B cell (primary cell): ENCODE measurements at regions not wholly inside any gene's neighbourhood (a gene's known extent, or its start where the extent isn't known, plus 50 kb on each side); places are given as distances from the start of the nearest gene placed in this dataset.
"Not testable (repeated sequence)": the region's sequence is repeated elsewhere in the genome, so short reads cannot be mapped to it uniquely, and the experiment has no call there.

Experiments
- ATAC-seq: fragments of 200-7000 bp; cut with Tn5 transposase; one replicate; pipeline ENCODE4 v1.10.0; 2021; ENCODE audit warnings: low read depth, mild to moderate bottlenecking, moderate number of reproducible peaks, moderate library complexity
- CTCF ChIA-PET: fragments of 350-600 bp; sonication (Branson Sonifier 250); formaldehyde crosslinking; loops from one replicate; lab custom pipeline; 2021; ENCODE audit warnings: antibody characterized with exemption, inconsistent platforms; lab: Charles Lee
- POLR2A ChIA-PET: fragments of 350-600 bp; sonication (Branson Sonifier 250); formaldehyde crosslinking; loops from one replicate; lab custom pipeline; 2021; ENCODE audit warnings: antibody characterized with exemption; lab: Charles Lee
- DNase-seq: peaks from one replicate; pipeline ENCODE4 v3.0.0; 2013
- H2AFZ ChIP-seq: 2 replicates; pipeline ENCODE4 v1.6.1; 2012; ENCODE audit warnings: mild to moderate bottlenecking, low read depth, low read length; ENCODE audit not compliant: insufficient read depth, poor library complexity, severe bottlenecking
- H3K27ac ChIP-seq, 2 donors: 1 replicate in 1 of 2; 2 replicates in 1 of 2; pipeline ENCODE4 v1.5.1; 2012 to 2013; ENCODE audit warnings: low read length in 2 of 2, mild to moderate bottlenecking in 2 of 2, moderate library complexity in 1 of 2
- H3K27me3 ChIP-seq, 4 experiments: fragments of 200-600 bp in 1 of 4; sonication (generic) in 1 of 4; replicated peaks in 1 of 4; 1 replicate in 2 of 4; 2 replicates in 2 of 4; pipeline versions ENCODE4 v1.6.1 to v1.7.0; 2013 to 2016; ENCODE audit warnings: low read length in 3 of 4, mild to moderate bottlenecking in 2 of 4, mixed read lengths in 1 of 4, moderate library complexity in 1 of 4; ENCODE audit not compliant: insufficient read depth in 4 of 4, control insufficient read depth in 3 of 4; ENCODE audit errors: control extremely low read depth in 1 of 4
- H3K36me3 ChIP-seq, 2 experiments: replicated peaks in 1 of 2; 1 replicate in 1 of 2; 2 replicates in 1 of 2; pipeline versions ENCODE4 v1.6.1 to v1.7.1; 2013; ENCODE audit warnings: low read length in 1 of 2; ENCODE audit not compliant: insufficient read depth in 2 of 2, control insufficient read depth in 1 of 2; ENCODE audit errors: control extremely low read depth in 1 of 2, extremely low read depth in 1 of 2
- H3K4me1 ChIP-seq, 2 donors: fragments of 200-600 bp in 1 of 2; sonication (generic) in 1 of 2; 1 replicate in 1 of 2; 2 replicates in 1 of 2; pipeline versions ENCODE4 v1.5.1 to v1.6.1; 2013 to 2017; ENCODE audit warnings: low read length in 2 of 2; ENCODE audit not compliant: control insufficient read depth in 2 of 2, insufficient read depth in 2 of 2
- H3K4me2 ChIP-seq: replicated peaks from 2 replicates; pipeline ENCODE3; 2012; ENCODE audit warnings: mild to moderate bottlenecking, low read depth, low read length; ENCODE audit not compliant: poor library complexity, severe bottlenecking
- H3K4me3 ChIP-seq, 5 experiments: fragments of 200-600 bp in 1 of 5; sonication (generic) in 1 of 5; 1 replicate in 3 of 5; 2 replicates in 2 of 5; pipeline versions ENCODE4 v1.5.1 to v1.7.0; 2011 to 2016; ENCODE audit warnings: low read length in 4 of 5, mild to moderate bottlenecking in 4 of 5, low read depth in 2 of 5, control low read depth in 1 of 5, moderate library complexity in 1 of 5; ENCODE audit not compliant: insufficient read depth in 1 of 5; ENCODE audit errors: control extremely low read depth in 1 of 5, extremely low read depth in 1 of 5
- H3K79me2 ChIP-seq: fragments of 200-600 bp; sonication (generic); one replicate; pipeline ENCODE4 v1.6.0; 2016; ENCODE audit warnings: low read length; ENCODE audit not compliant: control insufficient read depth, insufficient read depth
- H3K9ac ChIP-seq: fragments of 200-600 bp; sonication (generic); 2 replicates; pipeline ENCODE4 v1.6.1; 2017; ENCODE audit warnings: mild to moderate bottlenecking, low read length, moderate library complexity
- H3K9me3 ChIP-seq, 3 donors: one replicate each; pipeline versions ENCODE4 v1.6.1 to v1.7.1; 2013; ENCODE audit warnings: low read length in 2 of 3; ENCODE audit not compliant: control insufficient read depth in 2 of 3, insufficient read depth in 1 of 3; ENCODE audit errors: control extremely low read depth in 1 of 3
- H4K20me1 ChIP-seq: 2 replicates; pipeline ENCODE4 v1.6.0; 2012; ENCODE audit warnings: mild to moderate bottlenecking, low read length; ENCODE audit not compliant: insufficient read depth, control insufficient read depth, poor library complexity, severe bottlenecking
- H3K27ac Mint-ChIP-seq: one replicate; pipeline ENCODE4 v1.8.0; 2021; ENCODE audit warnings: mixed read lengths
- H3K27me3 Mint-ChIP-seq: one replicate; pipeline ENCODE4 v1.8.0; 2021; ENCODE audit warnings: mixed read lengths
- H3K4me1 Mint-ChIP-seq: one replicate; pipeline ENCODE4 v1.8.0; 2021; ENCODE audit warnings: mixed read lengths
- H3K4me3 Mint-ChIP-seq: one replicate; pipeline ENCODE4 v1.8.0; 2021; ENCODE audit warnings: mixed read lengths
- H3K9me3 Mint-ChIP-seq: one replicate; pipeline ENCODE4 v1.8.0; 2022; ENCODE audit warnings: mixed read lengths; ENCODE audit not compliant: insufficient read depth
- EZH2 ChIP-seq: IDR thresholded peaks from 2 replicates; pipeline ENCODE4 v1.6.1; 2012; ENCODE audit warnings: borderline replicate concordance, low read depth, mild to moderate bottlenecking, moderate library complexity, low read length; ENCODE audit not compliant: insufficient read depth, poor library complexity, severe bottlenecking
- WGBS: methylation state at CpG from one replicate; pipeline ENCODE4 v1.1.5; 2013; ENCODE audit warnings: missing lambda C conversion rate; ENCODE audit not compliant: insufficient coverage; 5-methylcytosine and 5-hydroxymethylcytosine counted together
- intact Hi-C: fragments of 100-400 bp; cut with micrococcal nuclease; formaldehyde crosslinking; loops from one replicate; pipeline ENCODE4 v1.10.0; 2022
- TF ChIP-seq, protein P1 (sequence below): fragments of 200-600 bp; IDR thresholded peaks from one replicate; pipeline ENCODE4 v1.8.0; 2022; ENCODE audit warnings: antibody characterized with exemption, mild to moderate bottlenecking

DNA sequence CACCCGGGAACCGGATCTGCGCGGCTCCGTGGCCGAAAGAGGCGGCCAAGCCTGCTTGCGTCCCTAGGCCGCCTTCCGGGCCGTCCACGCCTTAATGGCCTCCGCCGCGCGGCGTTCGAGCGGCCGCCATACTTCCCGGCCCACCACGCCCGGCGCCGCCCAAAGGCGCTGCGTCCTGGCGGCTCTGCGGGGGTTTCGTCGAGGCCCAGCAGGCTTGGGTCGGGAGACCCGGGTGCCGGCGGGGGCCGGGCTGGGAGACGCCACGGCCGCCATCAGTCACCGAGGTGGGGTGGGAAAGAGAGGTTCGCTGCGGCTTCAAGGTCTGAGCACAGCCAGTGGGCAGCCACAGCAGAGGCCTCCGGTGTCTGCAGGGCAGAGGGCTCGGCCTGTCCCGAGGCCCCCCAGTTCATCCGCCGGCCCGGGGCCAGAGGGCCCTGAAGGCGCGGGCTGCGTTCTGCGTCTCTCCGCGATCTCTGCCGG, 545.8 kb upstream of the CDH10 start:
- DNase-seq (no peak), ATAC-seq (no peak)
- CTCF ChIA-PET = no interaction called here
- Histone ChIP-seq H3K9ac (no peak overlapping the region), H3K27me3 (no peaks in the 10 kb centered on the region), H3K27ac (no peak overlapping the region), H3K4me3 (peak overlapping the region in 1 of 5 experiments; percentile 15), H3K79me2 (no peaks in the 10 kb centered on the region), H3K4me1 (no peaks in the 10 kb centered on the region), H4K20me1 (no peaks in the 10 kb centered on the region), H3K9me3 (peaks cover 0 to 8% (median 0%) of the 10 kb centered on the region in 3 donors), H3K36me3 (no peaks in the 10 kb centered on the region), H2AFZ (no peak overlapping the region), H3K4me2 (no peak overlapping the region)
- Mint-ChIP-seq H3K4me1 (no peaks in the 10 kb centered on the region), H3K4me3 (no peak overlapping the region), H3K9me3 (no peaks in the 10 kb centered on the region), H3K27ac (no peak overlapping the region), H3K27me3 (no peaks in the 10 kb centered on the region)
- TF ChIP-seq, protein P1, sequence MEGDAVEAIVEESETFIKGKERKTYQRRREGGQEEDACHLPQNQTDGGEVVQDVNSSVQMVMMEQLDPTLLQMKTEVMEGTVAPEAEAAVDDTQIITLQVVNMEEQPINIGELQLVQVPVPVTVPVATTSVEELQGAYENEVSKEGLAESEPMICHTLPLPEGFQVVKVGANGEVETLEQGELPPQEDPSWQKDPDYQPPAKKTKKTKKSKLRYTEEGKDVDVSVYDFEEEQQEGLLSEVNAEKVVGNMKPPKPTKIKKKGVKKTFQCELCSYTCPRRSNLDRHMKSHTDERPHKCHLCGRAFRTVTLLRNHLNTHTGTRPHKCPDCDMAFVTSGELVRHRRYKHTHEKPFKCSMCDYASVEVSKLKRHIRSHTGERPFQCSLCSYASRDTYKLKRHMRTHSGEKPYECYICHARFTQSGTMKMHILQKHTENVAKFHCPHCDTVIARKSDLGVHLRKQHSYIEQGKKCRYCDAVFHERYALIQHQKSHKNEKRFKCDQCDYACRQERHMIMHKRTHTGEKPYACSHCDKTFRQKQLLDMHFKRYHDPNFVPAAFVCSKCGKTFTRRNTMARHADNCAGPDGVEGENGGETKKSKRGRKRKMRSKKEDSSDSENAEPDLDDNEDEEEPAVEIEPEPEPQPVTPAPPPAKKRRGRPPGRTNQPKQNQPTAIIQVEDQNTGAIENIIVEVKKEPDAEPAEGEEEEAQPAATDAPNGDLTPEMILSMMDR = no peak
- TF ChIP-seq EZH2 = no peak
- POLR2A ChIA-PET = no interaction called here
- WGBS = 96% methylated on average over 44 of the region's 55 CpGs
- intact Hi-C loops = no loop called here

DNA sequence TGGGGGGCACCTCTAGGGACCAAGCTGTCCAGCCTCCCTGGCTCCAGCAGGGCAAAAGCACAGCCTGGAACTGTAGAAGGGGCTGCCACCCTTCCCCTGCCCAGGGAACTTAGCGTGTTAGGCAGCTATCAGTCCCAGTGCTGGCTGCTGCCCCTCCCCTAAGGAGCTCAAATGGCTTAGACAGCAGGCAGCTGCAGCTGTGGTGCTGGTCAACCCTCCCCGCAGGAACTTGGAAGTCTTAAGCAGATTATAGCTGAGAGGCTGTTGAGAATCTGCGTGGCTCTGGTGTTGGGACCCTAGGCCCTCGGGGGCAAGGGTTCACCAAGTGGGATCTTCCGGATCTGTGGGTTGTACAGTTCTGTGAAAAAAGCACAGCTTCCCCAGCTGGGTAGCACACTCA, 536.5 kb upstream of the CDH10 start:
- WGBS = 92% methylated on average over 5 of the region's 5 CpGs
- DNase-seq (no peak), ATAC-seq (no peak)
- no peak overlapping the region for H3K9ac ChIP-seq
- no peak for TF ChIP-seq EZH2
- TF ChIP-seq, protein P1 = no peak
- no peaks in the 10 kb centered on the region for H3K27me3 Mint-ChIP-seq
- H3K9me3 Mint-ChIP-seq = peaks cover 13% of the 10 kb centered on the region
- H3K4me3 Mint-ChIP-seq = no peak overlapping the region
- no peaks in the 10 kb centered on the region for H3K36me3 ChIP-seq
- no peaks in the 10 kb centered on the region for H3K27me3 ChIP-seq
- H4K20me1 ChIP-seq = no peaks in the 10 kb centered on the region
- no peak overlapping the region for H3K27ac Mint-ChIP-seq
- no peaks in the 10 kb centered on the region for H3K4me1 Mint-ChIP-seq
- no peak overlapping the region for H3K4me2 ChIP-seq
- no peak overlapping the region for H3K27ac ChIP-seq
- H3K4me1 ChIP-seq = no peaks in the 10 kb centered on the region
- intact Hi-C loops = no loop called here
- CTCF ChIA-PET = no interaction called here
- no peak overlapping the region for H3K4me3 ChIP-seq
- peaks cover 0 to 9% (median 0%) of the 10 kb centered on the region in 3 donors for H3K9me3 ChIP-seq
- H3K79me2 ChIP-seq = no peaks in the 10 kb centered on the region
- POLR2A ChIA-PET = no interaction called here
- H2AFZ ChIP-seq = no peak overlapping the region

DNA sequence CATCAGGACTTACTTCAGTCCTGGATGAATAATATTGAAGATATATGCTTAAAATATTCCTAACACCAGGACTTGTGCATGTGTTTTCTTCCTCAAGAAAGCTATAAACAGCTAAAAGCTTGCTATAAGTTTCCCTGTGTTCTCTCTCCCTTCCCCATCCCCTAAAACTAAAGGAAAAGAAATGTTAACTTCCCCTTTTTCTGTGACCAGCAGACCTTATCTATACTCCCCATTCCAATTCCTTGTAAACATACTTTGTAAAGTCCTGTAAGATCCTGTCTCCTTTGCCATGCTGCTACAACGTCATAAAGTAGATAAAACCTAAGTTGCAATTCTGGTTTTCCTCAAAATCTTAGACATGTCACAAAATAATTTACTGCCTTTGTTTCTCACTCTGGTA, 517.8 kb upstream of the CDH10 start:
- H3K4me1 ChIP-seq, H3K9ac ChIP-seq, ATAC-seq, H4K20me1 ChIP-seq, H3K4me1 Mint-ChIP-seq, H3K27me3 ChIP-seq, H2AFZ ChIP-seq, H3K9me3 Mint-ChIP-seq, H3K36me3 ChIP-seq, DNase-seq, H3K4me2 ChIP-seq, H3K4me3 ChIP-seq, H3K27me3 Mint-ChIP-seq, H3K27ac Mint-ChIP-seq, POLR2A ChIA-PET, H3K79me2 ChIP-seq, H3K9me3 ChIP-seq, CTCF ChIA-PET, H3K4me3 Mint-ChIP-seq, H3K27ac ChIP-seq, intact Hi-C loops: not testable (repeated sequence)
- no CpG with 5 or more reads among the region's 1 CpG for WGBS
